ENCODE measurements at regions not wholly inside any gene's neighbourhood (a gene's known extent, or its start where the extent isn't known, plus 50 kb on each side); places are given as distances from the start of the nearest gene placed in this dataset.

- peaks cover 0 to 32% (median 22%) of the 10 kb centered on the region in 8 donors for H3K9me3 ChIP-seq
- intact Hi-C loops (cut with DNase I; ENCODE audit: low total_unique reads) = no loop called here
- H3K27ac ChIP-seq = no peak overlapping the region
- no peaks in the 10 kb centered on the region for H3K4me1 ChIP-seq
- TF ChIP-seq POLR2A (IDR thresholded peaks at IDR 0.05) (no peak), POLR2AphosphoS5 (IDR thresholded peaks at IDR 0.05) (no peak)
- TF ChIP-seq, protein P1, sequence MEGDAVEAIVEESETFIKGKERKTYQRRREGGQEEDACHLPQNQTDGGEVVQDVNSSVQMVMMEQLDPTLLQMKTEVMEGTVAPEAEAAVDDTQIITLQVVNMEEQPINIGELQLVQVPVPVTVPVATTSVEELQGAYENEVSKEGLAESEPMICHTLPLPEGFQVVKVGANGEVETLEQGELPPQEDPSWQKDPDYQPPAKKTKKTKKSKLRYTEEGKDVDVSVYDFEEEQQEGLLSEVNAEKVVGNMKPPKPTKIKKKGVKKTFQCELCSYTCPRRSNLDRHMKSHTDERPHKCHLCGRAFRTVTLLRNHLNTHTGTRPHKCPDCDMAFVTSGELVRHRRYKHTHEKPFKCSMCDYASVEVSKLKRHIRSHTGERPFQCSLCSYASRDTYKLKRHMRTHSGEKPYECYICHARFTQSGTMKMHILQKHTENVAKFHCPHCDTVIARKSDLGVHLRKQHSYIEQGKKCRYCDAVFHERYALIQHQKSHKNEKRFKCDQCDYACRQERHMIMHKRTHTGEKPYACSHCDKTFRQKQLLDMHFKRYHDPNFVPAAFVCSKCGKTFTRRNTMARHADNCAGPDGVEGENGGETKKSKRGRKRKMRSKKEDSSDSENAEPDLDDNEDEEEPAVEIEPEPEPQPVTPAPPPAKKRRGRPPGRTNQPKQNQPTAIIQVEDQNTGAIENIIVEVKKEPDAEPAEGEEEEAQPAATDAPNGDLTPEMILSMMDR (IDR thresholded peaks at IDR 0.05 in 8 of 11, conservative IDR thresholded peaks at IDR 0.05 in 3 of 11) = no peak
- H3K36me3 ChIP-seq = no peaks in the 10 kb centered on the region
- no peak overlapping the region for H3K4me3 ChIP-seq
- H3K27me3 ChIP-seq (replicated peaks in 1 of 7) = no peaks in the 10 kb centered on the region
- no peak for DNase-seq
These were observed 376.7 kb downstream of the S1PR1 start for GRCh38 chr1:101613546-101613945.

GRCh38 chr1:101618900-101619299 lies 377.8 kb downstream of the OLFM3 start:
- TF ChIP-seq, protein P1 (IDR thresholded peaks at IDR 0.05 in 8 of 11, conservative IDR thresholded peaks at IDR 0.05 in 3 of 11) = no peak
- no peak for TF ChIP-seq POLR2A (IDR thresholded peaks at IDR 0.05)
- TF ChIP-seq POLR2AphosphoS5 (IDR thresholded peaks at IDR 0.05) = no peak
- H3K4me1 ChIP-seq = no peaks in the 10 kb centered on the region
- no peaks in the 10 kb centered on the region for H3K9me3 ChIP-seq
- intact Hi-C loops (cut with DNase I; ENCODE audit: low total_unique reads) = no loop called here
- H3K4me3 ChIP-seq = no peak overlapping the region
- H3K27ac ChIP-seq = no peak overlapping the region
- WGBS, 5 donors = 89 to 98% (median 92%) methylated on average over 5 of the region's 5 CpGs
- no peaks in the 10 kb centered on the region for H3K27me3 ChIP-seq (replicated peaks in 1 of 7)
- H3K36me3 ChIP-seq = no peaks in the 10 kb centered on the region
- no peak for DNase-seq

- intact Hi-C loops (cut with DNase I; ENCODE audit: low total_unique reads) = no loop called here
- no peaks in the 10 kb centered on the region for H3K36me3 ChIP-seq
- H3K27ac ChIP-seq = no peak overlapping the region
- TF ChIP-seq POLR2A (IDR thresholded peaks at IDR 0.05) (no peak), POLR2AphosphoS5 (IDR thresholded peaks at IDR 0.05) (no peak)
- TF ChIP-seq, protein P1 (IDR thresholded peaks at IDR 0.05 in 8 of 11, conservative IDR thresholded peaks at IDR 0.05 in 3 of 11) = no peak
- H3K27me3 ChIP-seq (replicated peaks in 1 of 7) = no peaks in the 10 kb centered on the region
- no peak for DNase-seq
- 73 to 87% (median 81%) methylated on average over 5 of the region's 5 CpGs for WGBS, 5 donors
- H3K4me3 ChIP-seq = no peak overlapping the region
- H3K9me3 ChIP-seq = no peaks in the 10 kb centered on the region
- no peaks in the 10 kb centered on the region for H3K4me1 ChIP-seq
These were observed 364.0 kb downstream of the OLFM3 start for GRCh38 chr1:101632548-101633272.

DNA sequence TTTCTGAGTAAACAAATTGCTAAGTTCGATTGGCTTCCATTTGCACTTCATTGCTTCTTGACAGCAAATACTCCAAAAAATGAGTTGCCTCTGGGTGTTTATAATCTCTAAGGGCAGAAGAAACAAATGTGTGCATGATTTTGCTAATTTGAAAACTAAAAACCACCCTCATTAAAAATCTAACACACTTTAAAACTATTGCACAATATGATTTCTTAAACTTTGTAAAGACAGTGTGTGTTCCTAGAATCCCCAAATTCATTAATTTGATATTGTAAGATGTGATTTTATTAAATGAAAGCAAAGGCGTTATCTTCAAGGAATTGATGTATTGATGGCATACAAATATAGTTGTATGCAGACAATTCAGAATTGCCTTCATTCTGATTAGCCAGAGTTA lies 350.9 kb downstream of the OLFM3 start:
- no peaks in the 10 kb centered on the region for H3K27me3 ChIP-seq (replicated peaks in 1 of 7)
- no peak overlapping the region for H3K4me3 ChIP-seq
- H3K27ac ChIP-seq = no peak overlapping the region
- no peaks in the 10 kb centered on the region for H3K4me1 ChIP-seq
- intact Hi-C loops (cut with DNase I; ENCODE audit: low total_unique reads) = no loop called here
- DNase-seq = no peak
- TF ChIP-seq, protein P1 (IDR thresholded peaks at IDR 0.05 in 8 of 11, conservative IDR thresholded peaks at IDR 0.05 in 3 of 11) = no peak
- H3K36me3 ChIP-seq = no peaks in the 10 kb centered on the region
- no peaks in the 10 kb centered on the region for H3K9me3 ChIP-seq
- 49 to 72% (median 55%) methylated on average over 2 of the region's 2 CpGs for WGBS, 5 donors
